ENCODE measurements at regions not wholly inside any gene's neighbourhood (a gene's known extent, or its start where the extent isn't known, plus 50 kb on each side); places are given as distances from the start of the nearest gene placed in this dataset.

- DNase-seq: no peak
These were observed 117.2 kb upstream of the NAV2 start for GRCh38 chr11:19595499-19595839.

DNA sequence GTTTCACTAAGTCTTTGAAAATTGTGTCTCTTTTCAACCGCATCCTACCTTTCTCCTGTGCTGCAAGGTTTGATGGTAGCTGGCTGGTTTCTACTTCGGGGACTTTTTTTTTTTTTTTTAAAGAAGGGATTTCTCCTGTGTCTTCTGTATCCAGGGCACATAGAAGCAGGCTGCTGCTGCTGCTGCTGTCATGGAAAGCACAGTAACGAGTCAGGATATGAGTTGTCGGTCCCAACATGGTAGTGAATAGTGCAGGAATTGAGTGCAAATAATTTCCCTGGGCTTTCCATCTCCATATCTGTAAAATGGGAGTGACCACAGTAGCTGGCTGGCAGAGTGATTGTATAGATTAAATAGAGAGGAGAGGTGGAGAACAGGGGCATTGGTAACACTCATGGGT, 118.3 kb upstream of the NAV2 start:
- DNase-seq: no peak

- DNase-seq: no peak
These were observed 119.8 kb upstream of the NAV2 start for GRCh38 chr11:19592842-19593241.

DNA sequence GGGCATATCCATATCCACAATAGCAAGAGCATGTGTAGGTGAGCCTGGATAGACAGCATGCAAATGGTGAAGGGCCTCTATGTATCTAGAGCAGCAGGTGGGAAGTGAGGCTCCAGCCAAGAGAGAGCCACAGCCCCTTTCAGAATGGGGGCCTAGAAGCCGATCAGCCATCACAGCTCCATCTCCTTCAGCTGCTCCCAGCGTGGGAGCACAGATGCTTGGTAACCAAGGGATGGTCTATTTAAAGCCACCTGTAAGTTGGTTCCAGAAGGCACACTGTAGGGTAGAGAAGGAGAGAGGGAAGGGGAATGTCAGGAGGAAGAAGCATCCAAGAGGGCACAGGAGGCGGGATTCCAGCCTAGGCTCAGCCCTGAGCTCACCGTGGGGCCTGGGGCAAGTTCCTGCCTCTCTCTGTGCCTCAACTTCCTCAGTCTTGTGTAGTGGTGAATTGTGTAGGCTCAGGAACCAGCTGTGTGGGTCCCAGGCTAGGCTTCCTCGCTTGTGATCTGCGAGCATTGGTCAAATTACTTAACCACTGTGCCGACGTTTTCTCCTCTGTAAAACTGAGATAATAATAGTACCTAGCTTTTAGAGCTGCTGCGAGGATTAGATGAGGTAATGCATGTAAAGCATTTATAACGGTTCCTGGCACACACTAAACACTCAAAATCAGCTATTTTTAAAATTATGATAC, 122.9 kb upstream of the NAV2 start:
- no peak for DNase-seq

DNA sequence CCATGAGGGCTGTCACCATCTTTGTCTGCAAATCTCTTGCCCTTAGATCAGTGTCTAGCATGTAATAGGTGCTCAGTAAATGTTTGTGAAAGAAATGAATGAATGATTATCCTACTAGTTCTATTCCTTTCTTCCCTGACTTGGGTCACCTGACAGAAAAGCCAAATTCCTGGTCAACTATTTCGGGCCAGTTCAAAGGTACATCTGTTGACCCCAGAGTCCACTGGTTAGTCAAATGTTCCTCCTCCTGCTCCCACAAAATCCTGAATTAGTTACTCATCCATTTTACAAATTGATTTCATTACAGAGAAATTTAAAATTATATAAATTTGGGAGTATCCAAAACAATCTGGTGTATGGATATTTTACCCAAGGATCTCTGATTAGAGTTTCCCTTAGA, 124.7 kb upstream of the NAV2 start:
- DNase-seq: no peak

- DNase-seq: no peak
These were observed 132.0 kb upstream of the NAV2 start for GRCh38 chr11:19580646-19581045.

DNA sequence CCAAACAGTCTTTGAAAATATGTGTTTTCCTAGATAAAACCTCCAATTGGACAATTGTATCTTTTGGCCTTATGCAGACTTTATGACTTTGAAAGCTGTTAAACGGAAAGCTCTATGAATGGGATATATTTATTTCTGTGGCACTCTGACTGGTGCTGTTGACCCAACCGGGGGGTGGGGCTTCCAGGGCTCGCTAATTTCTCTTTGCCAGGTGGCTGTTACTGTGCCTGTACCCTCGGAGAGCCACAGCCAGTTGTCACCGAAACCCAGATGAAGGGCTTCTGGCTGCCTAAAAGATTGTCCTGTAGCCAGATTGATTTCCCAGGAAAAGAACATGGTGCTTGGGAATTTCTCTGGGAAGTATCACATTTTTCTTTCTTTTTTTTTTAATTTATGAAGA, 132.7 kb upstream of the NAV2 start:
- DNase-seq: no peak

GRCh38 chr11:19578871-19579270, 133.8 kb upstream of the NAV2 start:
- DNase-seq: no peak

DNA sequence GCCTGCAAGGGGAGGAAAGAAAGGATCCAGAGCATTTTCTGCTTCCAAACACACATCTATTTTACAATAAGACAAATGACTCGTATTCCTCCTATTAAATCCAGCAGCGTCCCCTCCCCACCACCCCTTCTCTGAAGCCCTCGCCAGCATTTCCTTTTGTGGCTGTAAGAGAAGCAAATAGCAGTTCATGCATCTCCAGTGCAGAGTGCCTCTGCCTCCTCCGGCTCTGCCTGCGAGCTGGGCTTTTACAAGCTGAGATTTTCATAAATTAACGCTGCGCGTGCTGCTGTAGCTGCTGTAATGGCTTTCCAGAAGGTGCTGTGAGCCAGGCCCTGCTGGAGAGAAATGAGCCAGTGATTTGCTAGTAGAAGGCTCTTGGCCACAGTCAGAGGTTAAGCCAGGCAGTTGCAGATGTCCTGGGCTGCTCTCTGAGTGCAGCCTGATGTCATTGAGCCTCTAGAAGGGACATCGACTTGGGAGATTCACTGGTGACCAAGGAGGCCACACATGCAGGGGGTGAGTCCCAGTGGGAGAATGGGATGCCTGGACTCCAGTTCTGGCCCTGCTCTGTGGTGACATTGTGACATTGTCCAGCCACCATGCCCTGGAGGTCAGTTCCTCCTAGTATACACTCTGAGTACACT, 134.5 kb upstream of the NAV2 start:
- DNase-seq: peak; percentile 13

DNA sequence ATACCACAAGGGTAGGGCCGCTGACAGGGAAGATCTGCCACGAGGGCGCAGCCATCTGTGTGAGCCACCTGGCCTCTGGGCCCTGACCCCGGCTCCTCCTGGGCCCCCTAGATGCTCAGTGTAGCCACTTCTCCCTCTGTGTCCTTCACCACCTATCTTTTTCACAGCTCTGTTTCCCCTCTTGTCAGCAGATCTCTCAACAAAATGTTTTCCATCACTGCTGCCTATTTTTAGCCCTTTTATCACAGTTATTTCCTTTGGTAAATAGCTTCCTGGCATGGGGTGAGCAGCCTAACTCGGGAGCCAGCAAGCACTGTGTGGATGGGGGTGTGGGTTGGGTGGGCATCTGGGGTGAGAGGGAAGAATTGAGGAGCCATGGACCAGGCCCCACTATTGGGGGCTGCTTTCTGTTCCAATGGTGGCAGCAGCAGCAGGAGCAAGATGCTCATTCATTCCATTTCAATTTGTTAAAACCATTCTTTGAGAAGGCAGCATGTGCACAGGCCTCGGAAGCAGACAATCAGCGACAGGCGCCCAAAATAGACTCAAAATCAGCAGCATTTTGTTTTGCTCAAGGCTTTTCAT, 135.2 kb upstream of the NAV2 start:
- DNase-seq: no peak

DNA sequence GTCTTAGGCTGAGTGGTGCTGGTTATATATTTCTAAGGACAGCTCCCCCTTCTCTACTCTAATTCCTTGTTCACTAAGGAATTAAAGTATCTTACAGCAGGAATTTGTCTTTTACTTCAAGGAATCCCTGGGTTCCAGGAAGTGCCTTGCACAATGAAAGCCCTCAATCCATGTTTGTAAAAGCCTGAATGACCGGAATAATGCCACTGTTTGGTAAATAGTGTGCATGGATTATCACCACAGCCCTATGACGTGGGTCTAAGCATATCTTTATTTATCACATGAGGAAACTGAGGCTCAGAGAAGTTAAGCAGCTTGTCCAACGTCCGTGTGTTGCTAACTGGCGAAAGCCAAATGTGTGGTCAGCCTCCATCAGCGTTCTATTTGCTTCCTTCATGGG, 135.7 kb upstream of the NAV2 start:
- DNase-seq: no peak

DNA sequence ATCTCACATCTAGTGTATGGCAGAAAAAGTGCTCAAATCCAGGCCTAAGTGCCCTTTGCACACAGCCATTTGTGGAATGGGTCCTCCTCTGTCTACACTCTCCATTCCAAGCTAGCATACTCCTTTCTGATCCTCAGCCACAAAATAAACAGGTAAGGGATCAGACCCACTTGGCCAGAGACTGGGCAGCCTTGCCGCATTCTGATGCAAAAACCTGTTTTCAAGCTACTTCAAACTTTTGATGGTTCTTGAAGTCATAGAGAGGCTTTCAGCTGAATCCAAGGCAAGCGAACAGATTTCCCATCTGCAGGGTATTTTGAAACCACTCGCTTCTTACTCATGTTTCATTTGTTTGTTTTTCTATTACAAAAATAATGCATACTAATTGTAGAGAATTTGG, 136.6 kb upstream of the NAV2 start:
- DNase-seq: no peak

DNA sequence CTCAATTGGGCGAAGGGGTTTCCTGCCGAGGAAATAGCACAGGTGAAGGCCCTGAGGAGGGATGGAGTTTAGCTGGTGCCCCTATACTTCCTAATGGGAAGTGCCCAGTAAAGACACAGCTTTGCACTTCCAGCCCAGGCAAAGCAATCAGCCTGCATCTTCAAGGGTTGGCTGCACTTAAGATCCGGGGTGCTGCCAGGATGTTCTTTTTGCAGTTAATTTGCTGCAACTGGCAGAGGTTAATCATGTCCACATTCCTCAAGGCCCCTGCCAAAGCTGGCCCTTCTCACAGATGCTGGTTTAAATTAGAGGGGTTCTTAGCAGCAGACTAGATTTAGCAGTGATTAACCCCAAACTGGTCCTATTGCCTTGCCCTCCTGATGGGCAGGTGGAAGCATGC, 137.7 kb upstream of the NAV2 start:
- no peak for DNase-seq

GRCh38 chr11:19573666-19574065, 139.0 kb upstream of the NAV2 start:
- DNase-seq: no peak

DNA sequence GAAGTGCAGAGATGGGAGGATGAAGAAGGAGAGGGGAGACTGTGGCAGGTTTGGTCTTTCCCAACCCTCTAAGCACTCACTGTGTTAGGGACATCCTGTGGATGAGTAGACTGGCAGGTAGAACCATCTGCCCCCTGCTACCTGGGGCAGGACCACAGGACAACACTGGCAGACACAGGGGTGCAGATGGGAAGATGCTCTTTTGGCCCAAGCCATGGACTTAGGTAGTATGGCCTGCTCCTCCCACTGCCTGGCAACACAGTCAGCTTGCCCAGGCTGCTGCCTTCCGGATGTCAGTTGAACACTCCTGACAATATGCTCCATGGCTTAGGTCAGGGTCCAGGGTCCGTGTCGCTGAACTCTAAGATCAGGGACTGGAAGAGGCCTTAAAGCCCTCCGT, 140.7 kb upstream of the NAV2 start:
- no peak for DNase-seq

- DNase-seq: no peak
These were observed 141.7 kb upstream of the NAV2 start for GRCh38 chr11:19570889-19571288.

DNA sequence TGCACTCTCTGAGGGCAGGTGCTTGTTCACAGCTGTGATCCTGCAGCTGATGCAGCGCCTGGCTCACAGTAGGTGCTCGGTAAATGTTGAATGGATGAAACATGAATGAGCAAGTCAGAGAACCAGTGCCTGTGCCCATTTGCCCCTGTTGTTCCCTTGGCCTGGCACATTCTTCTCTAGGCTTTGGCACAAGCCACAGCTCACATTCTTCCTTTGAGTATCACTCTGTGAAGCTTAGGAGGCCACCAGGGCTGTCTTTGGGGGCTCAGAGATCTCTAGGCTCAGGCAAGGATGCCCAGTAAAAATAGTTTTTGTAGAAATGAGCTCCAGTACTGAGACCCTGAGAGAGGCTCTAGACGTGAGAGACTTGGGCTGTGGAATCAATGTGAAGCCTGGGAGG, 144.6 kb upstream of the NAV2 start:
- DNase-seq: no peak

DNA sequence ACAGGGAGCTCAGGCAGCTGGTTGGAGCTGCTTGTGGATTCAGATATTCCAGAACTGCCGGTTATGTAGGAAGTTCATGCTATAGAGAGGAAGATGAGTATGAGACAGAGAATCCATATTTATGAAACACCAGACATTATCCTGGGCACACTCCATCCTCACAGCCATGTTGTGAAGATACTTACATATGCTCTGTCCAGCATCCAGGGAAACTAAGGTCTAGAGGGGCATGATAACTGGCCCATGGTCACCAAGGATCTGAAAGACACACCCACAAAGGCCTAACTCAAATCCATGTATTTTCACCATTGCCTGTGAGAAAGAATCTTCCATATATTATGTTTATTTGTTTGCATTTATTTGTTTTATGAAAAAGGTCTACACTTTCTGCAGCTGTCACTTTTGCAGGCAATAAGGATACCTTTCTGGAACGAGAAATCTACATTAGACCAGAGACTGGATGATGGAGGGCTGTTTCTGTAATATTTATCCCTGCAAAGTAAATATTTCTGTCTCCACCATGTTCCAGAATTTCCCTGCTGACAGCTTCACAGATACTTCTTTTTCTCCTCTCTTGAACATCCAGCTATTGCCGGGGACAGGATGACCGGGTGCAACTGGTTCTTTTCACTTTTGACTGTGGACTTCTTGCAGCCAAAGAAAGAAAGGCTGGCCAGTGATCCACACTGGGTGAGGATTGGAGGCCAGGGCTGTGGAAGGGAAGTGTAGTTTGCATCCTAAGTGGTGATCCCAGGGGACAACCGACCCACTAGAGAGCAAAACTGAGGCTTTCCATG, 145.9 kb upstream of the NAV2 start:
- DNase-seq: no peak

DNA sequence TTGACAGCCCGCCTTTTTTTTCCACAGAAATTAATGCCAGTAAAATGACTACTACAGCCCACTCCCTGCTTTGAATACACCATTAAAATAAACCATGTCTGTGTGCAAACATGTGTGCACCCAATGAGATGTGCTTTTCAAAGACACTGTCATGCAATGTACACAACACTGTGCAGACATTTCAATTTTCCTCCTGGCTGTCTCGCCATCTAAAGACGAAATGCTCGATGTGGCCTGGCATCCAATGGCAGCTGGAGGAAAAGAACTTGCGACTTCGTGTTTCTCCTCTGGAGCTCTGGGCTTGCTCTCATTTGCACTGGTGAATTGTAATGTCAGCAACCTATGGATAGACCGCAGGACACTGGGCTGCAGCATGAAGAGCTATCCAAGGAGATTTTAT, 147.0 kb upstream of the NAV2 start:
- no peak for DNase-seq

DNA sequence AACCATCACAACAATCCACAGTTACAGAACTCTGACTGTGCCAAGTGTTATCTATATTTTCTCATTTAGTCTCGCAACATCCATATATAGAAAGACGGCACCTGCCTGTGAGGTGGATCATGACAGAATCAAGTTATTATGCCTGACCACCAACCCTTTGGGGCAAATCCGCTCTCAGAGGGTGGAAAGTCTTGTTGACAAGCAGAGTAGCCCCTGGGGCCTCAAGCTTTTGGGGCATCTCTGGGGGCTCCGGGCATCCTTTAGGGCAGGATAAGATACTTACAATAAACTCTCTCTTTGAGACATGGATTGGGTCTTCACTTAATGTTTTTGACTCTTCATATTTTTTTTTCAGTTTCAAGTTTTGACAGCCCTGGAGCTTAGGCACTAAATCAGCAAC, 150.5 kb upstream of the NAV2 start:
- no peak for DNase-seq

- DNase-seq: no peak
These were observed 151.6 kb upstream of the NAV2 start for GRCh38 chr11:19561011-19561410.

DNA sequence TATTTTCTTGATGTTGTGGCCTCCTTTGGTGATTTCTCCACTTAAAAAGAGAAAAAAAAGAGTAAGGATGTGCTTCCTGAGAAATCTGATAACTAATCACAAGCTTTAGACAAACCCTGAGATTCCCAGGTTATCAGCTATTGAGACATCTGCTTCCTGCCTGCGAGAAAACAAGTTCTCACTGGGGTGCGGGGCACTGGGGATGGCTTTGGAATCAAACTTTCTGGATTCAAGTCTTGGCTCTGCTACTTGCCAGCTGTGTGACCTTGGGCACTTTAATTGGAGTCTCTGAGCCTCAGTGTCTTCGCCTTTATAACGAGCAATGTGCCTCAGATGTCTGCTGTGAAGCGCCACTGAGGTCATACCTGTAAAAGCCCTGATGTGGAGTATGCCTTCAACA, 152.5 kb upstream of the NAV2 start:
- DNase-seq: no peak

DNA sequence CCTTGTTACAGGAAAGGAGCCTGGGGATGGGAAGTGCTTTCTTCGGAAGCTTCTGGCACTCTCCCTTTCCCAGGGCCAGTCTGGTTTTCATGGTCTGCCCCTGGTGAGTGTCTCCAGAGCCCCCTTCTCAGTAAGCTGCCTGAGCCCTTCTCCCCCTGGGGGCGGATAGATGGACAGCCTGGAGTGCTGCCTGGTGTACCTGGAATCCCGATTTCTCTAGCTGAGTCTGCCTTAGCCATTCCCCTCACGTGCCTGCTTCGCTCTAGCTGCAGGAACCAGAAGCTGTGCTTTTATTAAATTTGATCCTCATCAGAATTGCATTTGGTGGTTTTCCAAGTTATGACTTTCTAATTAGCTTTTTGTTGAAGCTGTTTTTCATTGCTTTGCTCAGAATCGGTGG, 152.9 kb upstream of the NAV2 start:
- no peak for DNase-seq
